RPMI8226 (cell line): ENCODE measurements at regions not wholly inside any gene's neighbourhood (a gene's known extent, or its start where the extent isn't known, plus 50 kb on each side); places are given as distances from the start of the nearest gene placed in this dataset.
"Not testable (repeated sequence)": the region's sequence is repeated elsewhere in the genome, so short reads cannot be mapped to it uniquely, and the experiment has no call there.

Experiments
- DNase-seq: peaks from one replicate; pipeline ENCODE4 v3.0.0-alpha.2; 2015

DNA sequence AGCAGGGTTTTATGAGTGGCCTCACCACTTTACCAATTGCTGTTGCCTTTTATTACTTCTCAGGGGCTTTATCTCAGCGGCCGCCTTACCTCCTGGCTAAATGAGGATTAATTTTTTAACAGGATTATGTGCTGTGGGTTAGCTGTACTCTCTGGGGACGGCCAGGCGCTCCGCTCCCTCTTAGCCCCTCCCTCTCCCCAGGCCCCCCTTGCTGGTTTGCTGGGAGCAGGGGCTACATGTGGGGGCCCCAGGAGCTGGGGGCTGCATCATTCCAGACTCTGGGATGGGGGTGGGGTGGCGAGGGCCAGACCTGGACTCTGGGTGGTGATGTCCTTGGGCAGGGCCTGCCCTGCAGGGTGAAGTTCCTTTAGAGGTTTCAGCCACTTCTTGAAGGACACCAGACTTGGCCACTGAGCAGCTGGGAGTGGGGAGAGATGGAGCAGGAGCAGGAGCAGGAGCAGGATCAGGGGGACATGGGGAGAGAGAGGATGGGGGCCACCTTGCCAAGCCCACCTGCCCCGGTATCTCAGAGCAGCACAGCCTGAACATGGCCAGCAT is 196.1 kb downstream of the GOLGA6L6 start:
- DNase-seq, result peak; percentile 4

DNA sequence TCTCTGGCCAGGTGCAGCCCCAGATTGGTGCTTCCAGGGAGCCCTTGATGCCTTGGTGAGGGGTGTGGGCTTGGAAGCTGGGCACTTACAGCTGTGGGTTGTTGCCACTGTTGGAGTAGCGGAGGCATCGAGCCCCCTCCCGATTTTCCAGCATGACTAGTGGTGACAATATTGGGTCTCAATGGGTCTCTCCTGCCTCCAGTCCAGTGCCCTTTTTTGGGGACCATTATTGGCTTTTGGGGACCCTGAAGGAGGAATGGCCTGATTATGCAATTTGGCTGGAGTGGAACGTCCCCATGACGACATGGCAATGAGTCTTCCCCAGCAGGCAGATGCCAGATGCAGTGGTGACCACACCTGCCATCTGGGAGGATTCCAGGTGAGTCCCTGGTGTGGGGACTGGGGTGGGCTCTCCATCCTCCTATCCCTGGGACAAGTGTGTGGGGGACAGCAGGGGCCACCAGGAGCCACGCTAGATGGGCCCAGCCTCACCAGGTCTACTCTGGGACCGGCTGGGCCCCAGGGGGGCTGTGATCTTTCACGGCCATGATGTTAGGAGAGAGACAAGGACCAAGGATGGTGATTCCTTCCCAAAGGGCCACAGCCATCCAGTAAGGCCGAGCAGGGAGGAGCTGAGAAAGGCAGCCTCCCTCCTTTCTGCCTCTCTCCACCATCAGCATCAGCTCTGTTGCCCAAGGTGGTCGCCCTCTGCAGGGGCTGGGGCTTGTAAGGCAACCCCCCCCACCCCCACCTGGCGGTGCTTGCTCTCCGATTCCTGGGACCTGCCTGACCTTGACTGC is 196.8 kb downstream of the GOLGA6L6 start:
- peak; percentile 33 for DNase-seq

DNA sequence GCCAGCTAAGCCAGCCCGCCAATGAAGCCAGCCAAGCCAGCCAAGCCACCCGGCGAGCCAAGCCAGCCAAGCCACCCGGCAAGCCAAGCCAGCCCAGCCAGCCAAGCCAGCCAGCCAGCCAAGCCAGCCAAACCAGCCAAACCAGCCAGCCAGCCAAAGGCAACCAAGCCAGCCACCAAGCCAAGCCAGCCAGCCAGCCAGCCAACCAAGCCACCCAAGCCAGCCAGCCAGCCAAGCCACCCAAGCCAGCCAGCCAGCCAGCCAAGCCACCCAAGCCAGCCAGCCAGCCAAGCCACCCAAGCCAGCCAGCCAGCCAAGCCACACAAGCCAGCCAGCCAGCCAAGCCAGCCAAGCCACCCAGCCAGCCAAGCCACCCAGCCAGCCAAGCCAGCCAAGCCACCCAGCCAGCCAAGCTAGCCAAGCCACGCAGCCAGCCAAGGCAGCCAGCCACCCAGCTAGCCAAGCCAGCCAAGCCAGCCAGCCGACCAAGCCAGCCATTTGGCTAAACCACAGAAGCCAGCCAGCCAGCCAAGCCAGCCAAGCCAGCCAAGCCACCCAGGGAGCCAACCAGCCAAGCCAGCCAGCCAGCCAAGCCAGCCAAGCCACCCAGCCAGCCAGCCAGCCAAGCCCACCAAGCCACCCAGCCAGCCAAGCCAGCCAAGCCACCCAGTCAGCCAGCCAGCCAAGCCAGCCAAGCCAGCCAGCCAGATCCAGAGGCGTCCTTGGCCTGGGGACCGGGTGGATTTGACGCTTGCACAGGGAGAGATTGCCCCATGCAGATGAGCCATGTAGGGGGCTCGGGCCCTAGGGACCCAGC is 198.0 kb downstream of the GOLGA6L6 start:
- peak; percentile 42 for DNase-seq

DNA sequence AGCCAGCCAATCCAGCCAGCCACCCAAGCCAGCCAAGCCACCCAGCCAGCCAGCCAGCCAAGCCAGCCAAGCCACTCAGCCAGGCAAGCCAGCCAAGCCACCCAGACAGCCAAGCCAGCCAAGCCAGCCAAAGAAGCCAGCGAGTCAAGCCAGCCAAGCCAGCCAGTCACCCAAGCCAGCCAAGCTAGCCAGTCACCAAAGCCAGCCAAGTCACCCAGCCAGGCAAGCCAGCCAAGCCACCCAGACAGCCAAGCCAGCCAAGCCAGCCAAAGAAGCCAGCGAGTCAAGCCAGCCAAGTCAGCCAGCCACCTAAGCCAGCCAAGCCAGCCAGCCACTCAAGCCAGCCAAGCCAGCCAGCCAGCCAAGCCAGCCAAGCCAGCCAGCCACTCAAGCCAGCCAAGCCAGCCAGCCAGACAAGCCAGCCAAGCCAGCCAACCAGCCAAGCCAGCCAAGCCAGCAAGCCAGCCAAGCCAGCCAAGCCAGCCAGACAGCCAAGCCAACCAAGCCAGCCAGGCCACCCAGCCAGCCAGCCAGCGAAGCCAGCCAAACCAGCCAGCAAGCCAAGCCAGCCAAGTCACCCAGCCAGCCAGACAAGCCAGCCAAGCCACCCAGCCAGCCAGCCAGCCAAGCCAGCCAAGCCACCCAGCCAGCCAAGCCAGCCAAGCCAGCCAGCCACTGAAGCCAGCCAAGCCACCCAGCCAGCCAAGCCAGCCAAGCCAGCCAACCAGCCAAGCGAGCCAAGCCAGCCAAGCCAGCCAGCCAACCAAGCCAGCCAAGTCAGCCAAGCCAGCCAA is 198.8 kb downstream of the GOLGA6L6 start:
- DNase-seq, result not testable (repeated sequence)

DNA sequence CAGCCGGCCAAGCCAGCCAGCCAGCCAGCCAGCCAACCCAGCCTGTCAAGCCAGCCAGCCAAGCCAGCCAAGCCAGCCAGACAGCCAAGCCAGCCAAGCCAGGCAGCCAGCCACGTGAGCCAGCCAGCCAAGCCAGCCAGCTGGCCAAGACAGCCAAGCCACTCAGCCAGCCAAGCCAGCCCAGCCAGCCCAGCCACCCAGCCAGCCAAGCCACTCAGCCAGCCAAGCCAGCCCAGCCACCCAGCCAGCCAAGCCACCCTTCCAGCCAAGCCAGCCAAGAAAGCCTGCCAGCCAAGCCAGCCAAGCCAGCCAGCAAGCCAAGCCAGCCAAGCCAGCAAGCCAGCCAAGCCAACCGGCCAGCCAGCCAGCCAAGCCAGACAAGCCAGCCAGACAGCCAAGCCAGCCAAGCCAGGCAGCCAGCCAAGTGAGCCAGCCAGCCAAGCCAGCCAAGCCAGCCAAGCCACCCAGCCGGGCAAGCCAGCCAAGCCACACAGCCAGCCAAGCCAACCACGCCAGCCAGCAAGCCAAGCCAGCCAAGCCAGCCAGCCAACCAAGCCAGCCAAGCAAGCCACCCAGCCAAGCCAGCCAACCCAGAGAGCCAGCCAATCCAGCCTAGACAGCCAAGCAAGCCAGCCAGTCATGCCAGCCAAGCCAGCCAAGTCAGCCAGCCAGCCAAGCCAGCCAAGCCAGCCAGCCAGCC is 199.5 kb downstream of the GOLGA6L6 start:
- peak; percentile 68 for DNase-seq

DNA sequence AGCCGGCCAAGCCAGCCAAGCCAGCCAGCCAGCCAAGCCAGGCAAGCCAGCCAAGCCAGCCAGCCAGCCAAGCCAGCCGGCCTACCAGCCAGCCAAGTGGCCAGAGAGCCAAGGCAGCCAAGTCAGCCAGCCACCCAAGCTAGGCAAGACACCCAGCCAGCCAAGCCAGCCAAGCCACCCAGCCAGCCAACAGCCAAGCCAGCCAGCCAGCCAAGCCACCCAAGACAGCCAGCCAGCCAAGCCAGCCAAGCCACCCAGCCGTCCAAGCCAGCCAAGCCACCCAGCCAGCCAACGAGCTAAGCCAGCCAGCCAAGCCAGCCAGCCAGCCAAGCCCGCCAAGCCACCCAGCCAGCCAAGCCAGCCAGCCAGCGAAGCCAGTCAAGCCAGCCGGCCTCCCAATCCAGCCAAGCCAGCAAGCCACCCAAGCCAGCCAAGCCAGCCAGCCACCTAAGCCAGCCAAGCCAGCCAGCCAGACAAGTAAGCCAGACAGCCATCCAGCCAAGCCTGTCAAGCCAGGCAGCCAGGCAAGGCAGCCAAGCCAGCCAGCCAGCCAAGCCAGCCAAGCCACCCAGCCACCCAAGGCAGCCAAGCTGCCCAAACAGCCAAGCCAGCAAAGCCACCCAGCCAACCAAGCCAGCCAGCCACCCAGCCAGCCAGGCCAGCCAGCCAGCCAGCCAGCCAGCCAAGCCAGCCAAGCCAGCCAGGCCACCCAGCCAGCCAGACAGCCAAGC is 200.5 kb downstream of the GOLGA6L6 start:
- DNase-seq, result peak; percentile 52

DNA sequence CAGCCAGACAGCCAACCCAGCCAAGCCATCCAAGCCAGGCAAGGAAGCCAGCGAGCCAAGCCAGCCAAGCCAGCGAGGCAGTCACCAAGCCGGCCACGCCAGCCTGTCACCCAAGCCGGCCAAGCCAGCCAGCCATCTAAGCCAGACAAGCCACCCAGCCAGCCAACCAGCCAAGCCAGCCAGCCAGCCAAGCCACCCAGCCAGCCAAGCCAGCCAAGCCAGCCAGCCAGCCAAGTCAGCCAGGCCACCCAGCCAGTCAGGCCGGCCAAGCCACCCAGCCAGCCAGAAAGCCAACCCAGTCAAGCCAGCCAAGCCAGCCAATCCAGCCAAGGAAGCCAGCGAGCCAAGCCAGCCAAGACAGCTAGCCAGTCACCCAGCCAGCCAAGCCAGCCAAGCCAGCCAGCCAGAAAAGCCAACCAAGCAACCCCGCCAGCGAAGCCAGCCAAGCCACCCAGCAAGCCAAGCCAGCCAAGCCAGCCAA is 201.2 kb downstream of the GOLGA6L6 start:
- peak; percentile 41 for DNase-seq

DNA sequence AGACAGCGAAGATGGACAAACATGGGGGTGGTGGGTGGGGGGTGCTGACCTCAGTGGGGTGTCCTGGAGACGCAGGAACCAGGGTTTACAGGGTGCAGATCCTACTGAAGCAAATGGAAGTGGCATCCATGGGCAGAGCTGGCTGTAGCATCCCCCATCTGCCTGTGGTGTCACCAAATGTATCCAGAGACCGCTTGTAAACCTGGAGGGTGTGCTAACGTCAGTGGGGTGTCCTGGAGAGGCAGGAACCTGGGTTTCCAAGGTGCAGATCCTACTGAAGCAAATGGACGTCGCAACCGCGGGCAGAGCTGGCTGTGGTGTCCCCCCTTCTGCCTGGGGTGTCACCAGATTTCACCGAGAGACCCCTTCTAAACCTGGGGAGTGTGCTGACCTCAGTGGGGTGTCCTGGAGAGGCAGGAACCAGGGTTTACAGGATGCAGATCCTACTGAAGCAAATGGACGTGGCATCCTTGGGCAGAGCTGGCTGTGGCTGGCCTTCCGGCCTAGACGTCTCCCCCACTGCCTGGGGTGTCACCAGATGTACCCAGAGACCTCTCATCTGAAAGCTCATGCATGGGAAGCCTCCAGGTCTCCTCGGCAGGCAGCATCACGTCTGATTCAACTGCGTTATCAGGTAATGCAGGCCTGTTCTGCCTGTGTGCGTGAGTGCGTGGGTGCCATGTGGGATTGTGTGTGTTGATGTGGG is 202.4 kb downstream of the GOLGA6L6 start:
- DNase-seq, result peak; percentile 9

DNA sequence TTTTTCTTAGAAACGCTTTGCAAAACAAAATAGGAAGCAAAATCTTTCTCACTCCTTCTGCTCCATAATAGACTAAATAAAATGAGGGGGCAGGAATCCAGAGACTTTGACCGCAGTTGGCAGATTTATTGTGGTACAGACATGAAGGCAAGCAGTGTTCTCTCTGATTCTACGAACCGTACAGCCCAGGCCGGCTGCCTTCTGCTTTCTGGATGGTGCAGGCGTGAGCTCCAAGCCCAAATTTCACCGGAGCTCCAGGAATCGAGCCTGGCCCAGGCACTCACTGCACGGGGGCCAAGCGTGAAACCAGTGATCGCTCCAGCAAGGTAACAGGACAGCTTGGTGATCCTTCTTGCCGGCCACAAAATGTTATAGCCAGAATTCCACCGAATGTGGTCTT is 202.9 kb downstream of the GOLGA6L6 start:
- DNase-seq, result not testable (repeated sequence)

DNA sequence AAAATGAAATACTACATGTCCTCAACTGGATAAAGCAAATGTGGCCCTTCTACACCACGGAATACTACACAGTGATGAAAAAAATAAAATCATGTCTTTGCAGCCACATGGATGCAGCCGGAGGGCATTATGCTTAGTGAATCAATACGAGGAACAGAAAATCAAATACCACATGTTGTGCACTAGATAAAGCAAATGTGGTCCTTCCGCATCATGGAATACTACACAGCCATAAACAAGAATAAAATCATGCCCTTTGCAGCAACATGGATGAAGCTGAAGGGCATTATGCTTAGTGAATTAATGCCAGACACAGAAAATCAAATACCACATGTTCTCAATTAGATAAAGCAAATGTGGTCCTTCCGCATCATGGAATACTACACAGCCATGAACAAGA is 204.4 kb downstream of the GOLGA6L6 start:
- not testable (repeated sequence) for DNase-seq

DNA sequence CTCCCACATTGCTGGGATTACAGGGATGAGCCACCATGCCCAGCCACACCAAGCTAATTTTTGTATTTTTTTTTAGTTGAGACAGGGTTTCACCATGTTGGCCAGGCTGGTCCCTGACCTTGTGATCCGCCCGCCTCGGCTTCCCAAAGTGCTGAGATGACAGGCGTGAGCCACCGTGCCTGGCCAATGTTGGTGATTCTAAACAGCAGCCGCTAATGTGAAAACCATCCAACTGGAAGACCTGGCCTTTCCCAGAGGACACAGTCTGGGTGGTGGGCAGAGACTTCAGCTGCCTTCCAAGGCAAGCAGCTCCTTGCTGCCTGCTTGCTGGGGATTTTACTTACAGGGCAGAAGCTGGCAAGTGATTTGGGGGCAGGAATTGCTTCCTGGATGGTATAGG is 207.1 kb downstream of the GOLGA6L6 start:
- DNase-seq, result not testable (repeated sequence)

DNA sequence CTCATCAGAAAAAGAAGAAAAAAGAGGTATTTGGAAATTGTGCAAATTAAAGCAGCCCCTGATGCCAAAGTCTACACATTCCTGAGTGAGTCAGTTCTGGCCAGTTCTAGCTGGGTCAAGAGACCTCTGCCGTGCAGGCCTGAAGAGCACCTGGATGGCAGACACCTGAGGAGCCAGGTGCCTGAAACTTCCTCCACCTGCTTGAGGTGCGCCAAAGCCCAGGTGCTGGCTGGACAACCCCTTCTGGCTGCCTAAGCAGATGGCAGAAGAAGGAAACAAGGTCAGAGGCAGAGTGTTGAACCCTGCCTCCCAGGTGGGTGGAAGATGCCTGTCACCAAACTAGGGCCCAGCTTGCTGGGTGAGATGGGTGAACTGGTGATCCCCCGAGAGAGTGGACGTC is 215.8 kb downstream of the GOLGA6L6 start:
- DNase-seq, result peak; percentile 94

DNA sequence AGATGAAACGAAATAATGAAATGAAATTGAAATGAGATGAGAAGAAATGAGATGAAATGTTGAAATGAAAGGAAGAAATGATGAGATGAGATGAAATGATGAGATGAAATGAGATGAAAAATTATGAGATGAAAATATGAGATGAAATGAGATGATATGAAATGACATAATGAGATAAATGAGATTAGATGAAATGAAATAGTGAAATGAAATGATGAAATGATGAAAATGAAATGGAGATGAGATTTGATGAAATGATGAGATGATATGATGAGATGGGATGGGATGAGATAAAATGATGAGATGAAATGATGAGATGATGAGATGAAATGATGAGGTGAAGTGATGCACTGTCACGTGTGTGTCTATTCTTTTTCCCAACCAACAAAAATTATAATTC is 224.5 kb downstream of the GOLGA6L6 start:
- not testable (repeated sequence) for DNase-seq

DNA sequence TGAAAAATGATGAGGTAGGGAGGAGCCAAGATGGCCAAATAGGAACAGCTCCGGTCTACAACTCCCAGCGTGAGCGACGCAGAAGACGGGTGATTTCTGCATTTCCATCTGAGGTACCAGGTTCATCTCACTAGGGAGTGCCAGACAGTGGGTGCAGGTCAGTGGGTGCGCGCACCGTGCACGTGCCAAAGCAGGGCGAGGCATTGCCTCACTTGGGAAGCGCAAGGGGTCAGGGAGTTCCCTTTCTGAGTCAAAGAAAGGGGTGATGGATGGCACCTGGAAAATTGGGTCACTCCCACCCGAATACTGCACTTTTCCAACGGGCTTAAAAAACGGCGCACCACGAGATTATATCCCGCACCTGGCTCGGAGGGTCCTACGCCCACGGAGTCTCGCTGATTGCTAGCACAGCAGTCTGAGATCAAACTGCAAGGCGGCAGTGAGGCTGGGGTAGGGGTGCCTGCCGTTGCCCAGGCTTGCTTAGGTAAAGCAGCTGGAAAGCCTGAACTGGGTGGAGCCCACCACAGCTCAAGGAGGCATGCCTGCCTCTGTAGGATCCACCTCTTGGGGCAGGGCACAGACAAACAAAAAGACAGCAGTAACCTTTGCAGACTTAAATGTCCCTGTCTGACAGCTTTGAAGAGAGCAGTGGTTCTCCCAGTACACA is 230.5 kb downstream of the GOLGA6L6 start:
- not testable (repeated sequence) for DNase-seq

DNA sequence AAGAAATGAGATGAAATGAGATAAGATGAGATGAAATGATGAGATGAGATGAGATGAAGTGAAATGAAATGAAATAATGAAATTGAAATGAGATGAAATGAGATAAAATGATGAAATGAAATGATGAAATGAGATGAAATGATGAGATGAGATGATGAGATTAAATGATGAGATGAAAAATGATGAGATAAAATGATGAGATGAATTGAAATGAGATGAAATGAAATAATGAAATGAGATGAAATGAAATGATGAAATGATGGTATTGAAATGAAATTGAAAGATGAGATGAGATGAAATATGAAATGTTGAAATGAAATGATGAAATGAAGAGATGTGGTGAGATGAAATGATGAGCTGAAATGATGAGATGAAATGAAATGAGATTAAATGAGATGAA is 231.0 kb downstream of the GOLGA6L6 start:
- no peak for DNase-seq

DNA sequence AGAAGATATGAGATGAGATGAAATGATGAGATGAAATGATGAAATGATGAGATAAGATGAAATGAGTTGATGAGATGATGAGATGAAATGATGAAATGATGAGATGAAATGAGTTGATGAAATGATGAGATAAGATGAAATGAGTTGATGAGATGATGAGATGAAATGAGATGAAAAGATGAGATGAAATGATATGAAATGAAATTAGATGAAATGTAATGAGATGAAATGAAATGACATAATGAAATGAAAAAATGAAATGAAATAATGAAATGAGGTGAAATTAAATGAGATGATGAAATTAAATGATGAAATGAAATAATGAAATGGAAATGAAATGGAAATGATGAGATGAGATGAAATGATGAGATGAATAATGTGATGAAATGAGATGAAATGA is 231.6 kb downstream of the GOLGA6L6 start:
- DNase-seq, result not testable (repeated sequence)

DNA sequence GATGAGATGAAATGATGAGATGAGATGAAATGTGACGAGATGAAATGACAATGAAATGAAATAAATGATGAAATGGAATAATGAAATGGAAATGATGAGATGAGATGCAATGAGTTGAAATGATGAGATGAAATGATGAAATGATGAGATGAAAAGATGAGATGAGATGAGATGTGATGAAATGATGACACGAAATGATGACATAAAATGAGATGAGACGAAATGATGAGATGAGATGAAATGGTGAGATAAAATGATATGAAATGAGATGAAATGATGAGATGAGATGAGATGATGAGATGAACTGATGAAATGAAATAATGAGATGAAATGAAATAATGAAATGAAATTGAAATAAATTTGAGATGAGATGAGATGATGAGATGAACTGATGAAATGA is 232.2 kb downstream of the GOLGA6L6 start:
- DNase-seq, result not testable (repeated sequence)

DNA sequence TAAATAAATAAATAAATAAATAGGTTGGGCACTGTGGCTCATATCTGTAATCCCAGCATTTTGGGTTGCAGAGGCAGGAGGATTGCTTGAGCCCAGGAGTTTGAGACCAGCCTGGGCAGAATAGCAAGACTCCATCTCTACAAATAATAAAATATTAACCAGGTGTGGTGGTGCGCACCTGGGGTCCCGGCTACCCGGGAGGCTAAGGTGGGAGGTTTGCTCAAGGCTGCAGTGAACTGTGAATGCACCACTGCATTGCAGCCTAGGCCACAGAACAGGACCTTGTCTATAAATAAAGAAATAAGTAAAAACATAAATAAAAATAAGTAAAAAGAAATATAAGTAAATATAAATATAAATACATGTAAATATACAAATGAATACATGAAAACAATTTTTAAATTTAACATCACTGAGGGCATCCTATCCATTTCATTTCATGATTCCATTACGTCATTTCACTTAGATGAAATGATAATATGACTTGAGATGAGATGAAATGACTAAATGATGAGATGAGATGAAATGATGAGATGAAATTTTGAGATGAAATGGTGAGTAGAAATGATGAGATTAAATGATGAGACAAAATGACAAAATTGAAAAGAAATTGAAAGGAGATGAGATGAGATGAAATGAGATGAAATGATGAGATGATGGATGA is 233.4 kb downstream of the GOLGA6L6 start:
- DNase-seq, result not testable (repeated sequence)

DNA sequence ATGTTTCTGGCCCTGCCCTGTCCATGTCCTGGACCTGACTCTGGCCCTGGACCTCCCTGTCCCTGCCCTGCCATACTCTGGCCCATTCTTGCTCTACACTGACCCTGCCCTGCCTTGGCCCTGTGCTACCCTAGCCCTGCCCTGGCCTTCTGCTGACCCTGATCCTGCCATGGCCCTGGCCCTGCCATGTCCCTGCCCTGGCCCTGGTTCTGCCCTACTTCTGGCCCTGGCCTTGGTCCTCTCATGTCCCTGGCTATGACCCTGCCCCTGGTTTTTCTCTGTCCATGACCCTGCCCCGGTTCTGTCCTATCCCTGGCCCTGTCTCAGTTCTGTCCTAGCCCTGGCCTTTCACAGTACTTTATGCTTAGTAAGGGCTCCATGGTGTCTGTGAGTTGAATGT is 234.5 kb downstream of the GOLGA6L6 start:
- DNase-seq, result not testable (repeated sequence)
